ENCODE measurements at regions not wholly inside any gene's neighbourhood (a gene's known extent, or its start where the extent isn't known, plus 50 kb on each side); places are given as distances from the start of the nearest gene placed in this dataset.

DNA sequence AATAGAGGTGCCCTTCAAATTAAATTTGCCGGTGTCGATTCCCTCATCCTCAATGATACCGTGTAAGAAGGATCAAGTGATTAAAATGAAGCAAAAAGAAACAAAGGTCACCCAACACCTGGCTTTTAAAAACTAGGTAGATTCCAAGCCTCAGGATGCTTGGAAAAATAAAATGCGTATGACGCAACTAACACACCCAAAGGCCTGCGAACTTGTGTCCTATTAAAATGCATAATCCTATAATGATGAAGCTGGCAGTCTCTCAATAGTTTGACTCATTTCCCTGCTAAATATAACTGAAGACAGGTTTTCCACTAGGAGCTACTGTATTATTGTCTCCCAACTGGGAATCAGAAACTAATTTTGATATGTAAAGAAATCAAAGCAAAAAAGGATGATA lies 263.2 kb downstream of the DHX15 start:
- no peak for TF ChIP-seq CTCF (IDR thresholded peaks at IDR 0.05; ENCODE audit: extremely low read depth, insufficient read depth, missing control alignments)
- no peak for DNase-seq (ENCODE audit: low spot score)
- in situ Hi-C loops (cut with MboI; ENCODE audit: low pct_unique_long_range_greater_than_20kb, low sequenced_read_pairs, unreplicated experiment) = no loop called here

- no peak for TF ChIP-seq CTCF (IDR thresholded peaks at IDR 0.05; ENCODE audit: extremely low read depth, insufficient read depth, missing control alignments)
- DNase-seq (ENCODE audit: low spot score) = no peak
- in situ Hi-C loops (cut with MboI; ENCODE audit: low pct_unique_long_range_greater_than_20kb, low sequenced_read_pairs, unreplicated experiment) = no loop called here
Observed at GRCh38 chr4:24319387-24319786, 265.0 kb downstream of the DHX15 start.

- DNase-seq (ENCODE audit: low spot score) = no peak
- in situ Hi-C loops (cut with MboI; ENCODE audit: low pct_unique_long_range_greater_than_20kb, low sequenced_read_pairs, unreplicated experiment) = no loop called here
- no peak for TF ChIP-seq CTCF (IDR thresholded peaks at IDR 0.05; ENCODE audit: extremely low read depth, insufficient read depth, missing control alignments)
Observed at GRCh38 chr4:24315056-24315455, 269.3 kb downstream of the DHX15 start.

- DNase-seq (ENCODE audit: low spot score) = no peak
- in situ Hi-C loops (cut with MboI; ENCODE audit: low pct_unique_long_range_greater_than_20kb, low sequenced_read_pairs, unreplicated experiment) = no loop called here
- TF ChIP-seq CTCF (IDR thresholded peaks at IDR 0.05; ENCODE audit: extremely low read depth, insufficient read depth, missing control alignments) = no peak
Observed at GRCh38 chr4:24312261-24312913, 272.0 kb downstream of the DHX15 start.

DNA sequence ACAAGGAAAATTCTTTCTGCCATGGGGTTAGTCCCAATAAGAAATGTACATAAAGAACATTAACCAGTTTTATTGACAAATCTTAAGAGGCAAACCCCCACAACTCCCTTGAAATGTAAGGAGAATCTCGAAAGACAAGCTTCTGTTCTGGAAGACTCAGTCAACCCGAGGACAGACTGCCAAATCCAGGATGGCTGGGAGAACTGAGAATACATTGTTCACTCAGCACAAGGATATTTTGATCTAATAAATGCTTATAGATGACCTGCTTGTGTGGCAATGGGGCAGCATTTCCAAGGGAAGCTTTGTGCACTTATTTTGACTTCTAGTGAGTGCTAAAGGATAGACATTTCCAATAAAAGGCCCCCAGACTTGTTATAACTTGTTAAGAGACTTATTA lies 280.4 kb downstream of the DHX15 start:
- in situ Hi-C loops (cut with MboI; ENCODE audit: low pct_unique_long_range_greater_than_20kb, low sequenced_read_pairs, unreplicated experiment) = no loop called here
- no peak for DNase-seq (ENCODE audit: low spot score)
- no peak for TF ChIP-seq CTCF (IDR thresholded peaks at IDR 0.05; ENCODE audit: extremely low read depth, insufficient read depth, missing control alignments)

GRCh38 chr4:24298911-24299310 lies 285.4 kb downstream of the DHX15 start:
- in situ Hi-C loops (cut with MboI; ENCODE audit: low pct_unique_long_range_greater_than_20kb, low sequenced_read_pairs, unreplicated experiment) = no loop called here
- DNase-seq (ENCODE audit: low spot score) = no peak
- TF ChIP-seq CTCF (IDR thresholded peaks at IDR 0.05; ENCODE audit: extremely low read depth, insufficient read depth, missing control alignments) = no peak
